ENCODE measurements at regions not wholly inside any gene's neighbourhood (a gene's known extent, or its start where the extent isn't known, plus 50 kb on each side); places are given as distances from the start of the nearest gene placed in this dataset.

DNA sequence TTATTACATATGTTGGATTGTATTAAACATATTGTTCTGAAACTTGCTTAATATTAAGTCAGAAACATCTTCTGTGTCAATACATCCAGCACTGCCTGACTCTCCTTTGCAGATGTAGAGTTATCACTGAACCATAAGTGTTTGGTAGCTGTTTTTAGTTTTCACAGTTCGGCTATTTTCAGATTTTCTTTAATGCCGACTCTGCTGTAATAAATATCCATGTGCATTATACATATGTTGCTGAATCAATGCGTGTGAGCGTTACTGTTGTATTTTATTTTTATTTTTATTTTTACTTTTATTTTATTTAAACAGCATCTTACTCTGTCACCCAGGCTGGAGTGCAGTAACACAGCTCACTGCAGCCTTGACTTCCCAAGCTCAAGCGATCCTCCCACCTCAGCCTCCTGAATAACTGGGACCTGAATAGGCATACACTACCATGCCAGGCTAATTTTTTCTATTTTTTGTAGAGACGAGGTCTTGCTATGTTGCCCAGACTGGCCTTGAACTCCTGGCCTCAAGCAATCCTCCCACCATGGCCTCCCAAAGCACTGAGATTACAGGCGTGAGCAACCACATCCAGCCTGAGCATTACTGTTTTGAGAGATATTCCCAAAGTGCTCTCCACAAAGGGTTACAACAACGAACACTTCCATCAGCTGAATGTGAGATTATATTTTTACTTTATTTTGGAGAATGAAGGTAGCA, 50.7 kb upstream of the NOCT start:
- Histone ChIP-seq H3K4me1 (ENCODE audit: control insufficient read depth, insufficient read depth, low read length) (peaks cover 19% of the 10 kb centered on the region), H3K4me3 (ENCODE audit: low read length) (no peak overlapping the region), H3K9ac (ENCODE audit: low read length) (no peak overlapping the region), H3K27me3 (replicated peaks; ENCODE audit: control insufficient read depth, insufficient read depth, low read length) (no peaks in the 10 kb centered on the region), H3K36me3 (ENCODE audit: control insufficient read depth, insufficient read depth, low read length, severe bottlenecking) (no peaks in the 10 kb centered on the region), H3K9me3 (ENCODE audit: control insufficient read depth, low read length) (no peaks in the 10 kb centered on the region)
- DNase-seq (ENCODE audit: low read depth), result no peak

DNA sequence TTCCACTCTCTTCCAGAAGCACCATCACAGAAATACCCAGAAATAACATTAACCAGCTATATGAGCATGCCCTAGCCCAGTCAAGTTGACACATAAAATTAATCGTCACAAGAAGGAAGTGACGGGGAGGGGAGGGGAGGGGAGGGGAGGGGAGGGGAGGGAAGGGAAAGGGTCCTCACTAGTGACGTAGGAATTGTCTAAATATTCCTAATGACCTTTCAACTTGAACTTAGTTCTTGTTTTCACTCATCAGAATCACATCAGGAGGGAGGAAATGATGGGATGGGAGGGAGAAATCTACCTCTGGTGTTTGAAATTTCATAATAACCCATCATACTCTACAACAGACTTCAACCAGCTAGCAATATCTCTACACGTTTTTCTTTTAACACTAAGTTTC, 52.2 kb upstream of the NOCT start:
- Histone ChIP-seq H3K4me1 (ENCODE audit: control insufficient read depth, insufficient read depth, low read length) (peaks cover 25% of the 10 kb centered on the region), H3K9me3 (ENCODE audit: control insufficient read depth, low read length) (no peaks in the 10 kb centered on the region), H3K9ac (ENCODE audit: low read length) (no peak overlapping the region), H3K36me3 (ENCODE audit: control insufficient read depth, insufficient read depth, low read length, severe bottlenecking) (no peaks in the 10 kb centered on the region), H3K27me3 (replicated peaks; ENCODE audit: control insufficient read depth, insufficient read depth, low read length) (no peaks in the 10 kb centered on the region), H3K4me3 (ENCODE audit: low read length) (no peak overlapping the region)
- DNase-seq (ENCODE audit: low read depth), result no peak

DNA sequence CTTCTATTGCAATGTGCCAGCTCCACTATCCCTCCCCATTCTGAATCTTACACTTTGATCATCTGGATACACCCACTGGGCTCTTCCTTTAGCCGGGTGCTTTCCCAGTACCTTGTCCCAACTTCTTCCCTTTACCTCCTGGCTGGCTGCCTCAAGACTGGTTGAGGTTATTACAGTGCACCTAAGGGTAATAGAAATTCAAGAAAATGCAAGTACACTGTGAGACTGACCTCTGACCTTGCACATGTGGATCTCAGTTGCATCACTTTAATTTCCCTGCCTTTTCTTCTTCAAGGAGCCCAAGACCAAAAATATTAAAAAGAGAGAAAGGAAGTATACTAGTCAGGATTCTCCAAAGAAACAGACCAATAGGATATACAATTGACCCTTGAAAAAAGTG, 53.9 kb upstream of the NOCT start:
- Histone ChIP-seq H3K36me3 (ENCODE audit: control insufficient read depth, insufficient read depth, low read length, severe bottlenecking) (no peaks in the 10 kb centered on the region), H3K27me3 (replicated peaks; ENCODE audit: control insufficient read depth, insufficient read depth, low read length) (no peaks in the 10 kb centered on the region), H3K4me3 (ENCODE audit: low read length) (no peak overlapping the region), H3K9ac (ENCODE audit: low read length) (no peak overlapping the region), H3K4me1 (ENCODE audit: control insufficient read depth, insufficient read depth, low read length) (peaks cover 25% of the 10 kb centered on the region), H3K9me3 (ENCODE audit: control insufficient read depth, low read length) (no peaks in the 10 kb centered on the region)
- DNase-seq (ENCODE audit: low read depth), result no peak

DNA sequence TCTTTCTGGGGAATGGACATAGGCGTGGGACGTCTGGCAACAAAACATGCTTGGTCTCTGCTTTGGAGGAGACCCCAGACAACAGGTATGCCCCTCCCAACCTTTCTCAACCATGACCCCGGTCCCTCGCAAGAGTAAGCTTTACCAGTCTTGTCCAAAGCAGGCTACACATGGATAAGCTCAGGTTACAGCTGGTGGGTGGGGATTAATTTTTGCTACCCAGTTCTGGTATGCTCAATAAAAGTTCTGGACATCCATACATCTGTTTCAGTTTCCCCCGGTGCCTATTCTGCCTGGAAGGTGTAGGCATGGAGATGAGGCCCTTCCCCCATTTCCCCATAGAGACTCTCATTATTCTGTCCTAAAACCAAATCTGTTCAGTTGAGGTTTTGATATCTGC, 54.5 kb upstream of the NOCT start:
- DNase-seq (ENCODE audit: low read depth), result no peak
- no peak overlapping the region for H3K4me3 ChIP-seq (ENCODE audit: low read length)
- no peak overlapping the region for H3K9ac ChIP-seq (ENCODE audit: low read length)
- H3K27me3 ChIP-seq (replicated peaks; ENCODE audit: control insufficient read depth, insufficient read depth, low read length), result no peaks in the 10 kb centered on the region
- no peaks in the 10 kb centered on the region for H3K36me3 ChIP-seq (ENCODE audit: control insufficient read depth, insufficient read depth, low read length, severe bottlenecking)
- H3K4me1 ChIP-seq (ENCODE audit: control insufficient read depth, insufficient read depth, low read length), result peaks cover 25% of the 10 kb centered on the region
- no peaks in the 10 kb centered on the region for H3K9me3 ChIP-seq (ENCODE audit: control insufficient read depth, low read length)

DNA sequence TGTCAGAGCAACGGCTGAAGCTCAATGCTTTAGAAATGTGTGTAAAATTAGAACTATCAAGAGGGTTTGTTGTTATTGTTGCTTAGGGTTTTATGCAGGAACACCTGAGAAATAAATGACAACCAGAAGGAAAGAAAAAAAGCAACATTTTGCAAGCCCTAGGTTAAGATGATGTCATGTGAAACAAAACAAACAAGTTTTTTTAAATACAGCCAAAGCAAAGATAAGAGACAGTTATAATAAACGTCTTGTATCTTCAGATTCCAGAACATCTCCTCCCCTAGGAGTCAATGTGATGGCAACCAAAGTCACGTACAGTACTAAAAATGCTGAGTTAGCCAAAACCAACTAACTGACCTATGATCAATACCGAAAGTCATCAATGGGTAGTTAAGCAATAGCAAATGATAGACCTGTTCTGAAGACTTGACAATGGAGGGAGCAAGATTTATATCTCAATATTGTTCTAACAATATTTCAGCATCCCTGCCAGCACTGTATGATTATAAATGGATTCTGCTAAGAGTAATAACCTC, 55.3 kb upstream of the NOCT start:
- Histone ChIP-seq H3K4me3 (ENCODE audit: low read length) (no peak overlapping the region), H3K27me3 (replicated peaks; ENCODE audit: control insufficient read depth, insufficient read depth, low read length) (no peaks in the 10 kb centered on the region), H3K9ac (ENCODE audit: low read length) (no peak overlapping the region), H3K4me1 (ENCODE audit: control insufficient read depth, insufficient read depth, low read length) (peaks cover 25% of the 10 kb centered on the region), H3K36me3 (ENCODE audit: control insufficient read depth, insufficient read depth, low read length, severe bottlenecking) (no peaks in the 10 kb centered on the region), H3K9me3 (ENCODE audit: control insufficient read depth, low read length) (no peaks in the 10 kb centered on the region)
- DNase-seq (ENCODE audit: low read depth), result no peak

DNA sequence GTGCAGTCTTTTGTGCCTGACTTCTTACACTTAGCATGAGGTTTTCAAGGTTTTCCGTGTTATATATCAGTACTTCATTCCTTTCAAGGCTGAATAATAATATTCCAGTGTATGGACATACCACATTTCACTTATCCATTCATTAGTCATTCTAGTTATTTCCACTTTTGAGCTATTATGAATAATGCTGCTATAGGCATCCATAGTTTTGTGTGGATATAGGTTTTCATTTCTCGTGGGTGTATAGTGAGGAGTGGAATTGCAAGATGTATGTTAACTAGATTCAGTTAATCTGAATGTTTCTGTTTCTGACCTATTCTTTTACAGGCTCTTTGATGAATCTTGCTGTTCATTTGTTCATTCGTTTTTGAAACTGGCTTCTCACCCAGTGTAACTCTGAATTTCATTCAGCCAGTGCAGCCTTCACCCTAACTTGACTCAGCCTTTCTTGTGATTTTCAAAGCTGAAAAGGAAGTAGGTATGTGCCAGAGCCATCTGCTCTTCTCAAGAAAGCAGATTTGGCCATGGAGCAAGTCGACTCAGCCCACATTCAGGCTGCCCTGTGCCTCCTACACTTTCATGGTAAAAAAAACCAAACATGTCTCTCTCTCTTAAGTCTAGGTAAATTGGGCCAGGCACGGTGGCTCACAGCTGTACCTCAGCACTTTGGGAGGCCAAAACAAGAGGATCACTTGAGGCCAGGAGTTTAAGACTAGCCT, 56.3 kb upstream of the NOCT start:
- Histone ChIP-seq H3K9me3 (ENCODE audit: control insufficient read depth, low read length) (no peaks in the 10 kb centered on the region), H3K27me3 (replicated peaks; ENCODE audit: control insufficient read depth, insufficient read depth, low read length) (no peaks in the 10 kb centered on the region), H3K4me3 (ENCODE audit: low read length) (no peak overlapping the region), H3K36me3 (ENCODE audit: control insufficient read depth, insufficient read depth, low read length, severe bottlenecking) (no peaks in the 10 kb centered on the region), H3K9ac (ENCODE audit: low read length) (no peak overlapping the region), H3K4me1 (ENCODE audit: control insufficient read depth, insufficient read depth, low read length) (peaks cover 31% of the 10 kb centered on the region)
- DNase-seq (ENCODE audit: low read depth), result no peak

DNA sequence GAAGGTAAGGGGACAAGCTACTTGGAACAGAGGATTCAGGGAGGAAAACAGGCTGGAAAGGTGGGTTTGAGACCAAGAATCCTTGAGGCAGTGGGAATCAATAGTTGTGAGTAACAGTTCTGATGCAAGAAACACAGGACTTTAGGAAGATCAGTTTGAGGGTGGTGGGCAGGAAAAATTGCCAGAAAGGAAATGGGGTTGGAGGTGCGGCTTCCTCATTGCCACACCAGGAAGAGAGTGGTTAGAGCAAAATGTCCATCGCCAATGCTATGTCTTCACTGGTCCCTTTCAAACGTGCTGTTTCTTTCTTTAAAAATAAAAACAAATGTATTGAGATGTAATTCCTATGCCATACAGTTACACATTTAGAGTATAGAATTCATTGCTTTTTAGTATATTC, 57.1 kb upstream of the NOCT start:
- no peak overlapping the region for H3K9ac ChIP-seq (ENCODE audit: low read length)
- H3K4me1 ChIP-seq (ENCODE audit: control insufficient read depth, insufficient read depth, low read length), result peaks cover 34% of the 10 kb centered on the region
- DNase-seq (ENCODE audit: low read depth), result no peak
- no peaks in the 10 kb centered on the region for H3K27me3 ChIP-seq (replicated peaks; ENCODE audit: control insufficient read depth, insufficient read depth, low read length)
- no peak overlapping the region for H3K4me3 ChIP-seq (ENCODE audit: low read length)
- H3K36me3 ChIP-seq (ENCODE audit: control insufficient read depth, insufficient read depth, low read length, severe bottlenecking), result no peaks in the 10 kb centered on the region
- no peaks in the 10 kb centered on the region for H3K9me3 ChIP-seq (ENCODE audit: control insufficient read depth, low read length)

DNA sequence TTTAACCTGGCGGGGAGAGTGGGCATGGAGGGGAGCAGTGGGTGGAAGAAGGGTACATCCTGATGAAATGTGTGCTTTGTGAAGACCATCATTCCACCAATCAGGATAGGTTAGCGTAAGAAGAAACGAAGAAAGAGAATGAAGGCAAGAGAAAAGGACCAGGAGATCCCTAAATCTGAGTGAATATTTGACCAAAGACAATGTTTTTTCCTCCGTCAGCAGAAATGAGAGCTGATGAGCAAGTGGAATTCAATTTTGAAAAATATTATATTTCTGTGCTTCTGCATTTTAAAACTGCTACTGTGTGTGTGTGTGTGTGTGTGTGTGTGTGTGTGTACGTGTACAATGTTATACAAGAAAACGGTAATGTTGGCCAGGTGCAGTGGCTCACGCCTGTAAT, 58.3 kb upstream of the NOCT start:
- no peaks in the 10 kb centered on the region for H3K36me3 ChIP-seq (ENCODE audit: control insufficient read depth, insufficient read depth, low read length, severe bottlenecking)
- H3K4me3 ChIP-seq (ENCODE audit: low read length), result no peak overlapping the region
- H3K9me3 ChIP-seq (ENCODE audit: control insufficient read depth, low read length), result no peaks in the 10 kb centered on the region
- H3K4me1 ChIP-seq (ENCODE audit: control insufficient read depth, insufficient read depth, low read length), result peaks cover 44% of the 10 kb centered on the region
- no peak overlapping the region for H3K9ac ChIP-seq (ENCODE audit: low read length)
- DNase-seq (ENCODE audit: low read depth), result no peak
- H3K27me3 ChIP-seq (replicated peaks; ENCODE audit: control insufficient read depth, insufficient read depth, low read length), result no peaks in the 10 kb centered on the region

DNA sequence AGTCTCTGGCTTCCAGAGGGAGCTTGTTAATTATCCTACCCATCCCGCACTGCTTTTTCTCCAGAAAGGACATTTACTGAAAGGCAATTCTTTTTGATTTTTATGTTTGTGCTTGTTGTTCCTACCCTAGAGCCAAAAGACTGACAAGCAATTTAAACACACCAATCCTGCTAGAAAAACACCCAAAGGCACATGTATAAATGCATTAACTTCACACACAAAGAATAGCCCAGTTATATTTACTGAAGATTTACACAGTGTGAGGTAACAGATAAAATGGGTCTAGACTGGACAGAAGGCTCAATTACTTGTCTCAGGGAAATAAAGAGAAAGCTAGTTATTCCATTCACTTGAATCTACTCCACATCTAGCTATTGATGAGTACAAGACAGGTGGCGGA, 61.2 kb upstream of the NOCT start:
- Histone ChIP-seq H3K9me3 (ENCODE audit: control insufficient read depth, low read length) (no peaks in the 10 kb centered on the region), H3K4me1 (ENCODE audit: control insufficient read depth, insufficient read depth, low read length) (peaks cover 22% of the 10 kb centered on the region), H3K9ac (ENCODE audit: low read length) (peak overlapping the region; percentile 32), H3K4me3 (ENCODE audit: low read length) (peak overlapping the region; percentile 8), H3K36me3 (ENCODE audit: control insufficient read depth, insufficient read depth, low read length, severe bottlenecking) (no peaks in the 10 kb centered on the region), H3K27me3 (replicated peaks; ENCODE audit: control insufficient read depth, insufficient read depth, low read length) (no peaks in the 10 kb centered on the region)
- DNase-seq (ENCODE audit: low read depth), result no peak

DNA sequence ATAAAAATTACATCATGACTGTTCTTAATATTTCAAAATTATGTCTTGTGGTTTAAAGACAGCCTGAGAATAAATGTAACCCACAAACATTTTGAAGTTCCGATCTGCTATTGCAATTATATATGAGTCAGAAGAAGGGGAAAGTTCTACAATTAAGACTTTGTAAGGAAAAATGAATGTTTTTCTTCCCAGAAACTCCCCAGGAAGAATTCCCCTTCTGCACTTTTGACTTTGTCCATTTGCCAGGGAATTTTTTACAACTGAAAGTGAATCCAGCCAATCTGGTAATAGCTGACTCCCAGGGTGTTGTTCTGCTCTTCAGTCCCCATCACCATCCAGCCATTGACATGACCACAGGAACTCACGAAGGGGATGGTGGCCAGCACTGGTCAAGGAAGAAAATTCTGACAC, 61.6 kb upstream of the NOCT start:
- Histone ChIP-seq H3K27me3 (replicated peaks; ENCODE audit: control insufficient read depth, insufficient read depth, low read length) (no peaks in the 10 kb centered on the region), H3K9me3 (ENCODE audit: control insufficient read depth, low read length) (no peaks in the 10 kb centered on the region), H3K36me3 (ENCODE audit: control insufficient read depth, insufficient read depth, low read length, severe bottlenecking) (no peaks in the 10 kb centered on the region), H3K4me3 (ENCODE audit: low read length) (no peak overlapping the region), H3K9ac (ENCODE audit: low read length) (peak overlapping the region; percentile 32), H3K4me1 (ENCODE audit: control insufficient read depth, insufficient read depth, low read length) (peaks cover 23% of the 10 kb centered on the region)
- peak; percentile 89 for DNase-seq (ENCODE audit: low read depth)

DNA sequence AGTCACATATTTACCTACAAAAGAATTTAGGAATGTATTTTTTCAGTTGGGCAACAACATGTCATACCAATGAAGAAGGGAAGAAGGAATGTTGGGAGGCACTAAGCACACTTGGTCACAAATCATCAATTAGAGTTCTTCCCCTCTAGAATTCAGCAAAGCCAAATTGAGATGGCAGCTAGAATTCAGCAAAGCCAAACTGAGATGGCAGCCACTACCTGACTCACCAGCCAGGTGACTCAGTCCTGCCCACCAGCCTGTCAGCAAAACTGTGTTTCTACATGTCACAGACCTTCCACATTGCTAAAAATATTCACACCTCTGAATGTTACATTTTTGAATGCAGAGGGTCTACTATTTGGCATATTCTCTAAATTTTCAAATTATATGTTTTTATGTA, 63.2 kb upstream of the NOCT start:
- Histone ChIP-seq H3K4me3 (ENCODE audit: low read length) (no peak overlapping the region), H3K4me1 (ENCODE audit: control insufficient read depth, insufficient read depth, low read length) (peaks cover 28% of the 10 kb centered on the region)

More for the DNA sequence above, 63.2 kb upstream of the NOCT start:
- Histone ChIP-seq H3K9ac (ENCODE audit: low read length) (no peak overlapping the region), H3K9me3 (ENCODE audit: control insufficient read depth, low read length) (no peaks in the 10 kb centered on the region), H3K36me3 (ENCODE audit: control insufficient read depth, insufficient read depth, low read length, severe bottlenecking) (no peaks in the 10 kb centered on the region), H3K27me3 (replicated peaks; ENCODE audit: control insufficient read depth, insufficient read depth, low read length) (no peaks in the 10 kb centered on the region)
- no peak for DNase-seq (ENCODE audit: low read depth)
